Suppressor macrophage treated with lipopolysaccharide for 4 hours (primary cell): ENCODE measurements at regions not wholly inside any gene's neighbourhood (a gene's known extent, or its start where the extent isn't known, plus 50 kb on each side); places are given as distances from the start of the nearest gene placed in this dataset.

Experiments used
- DNase-seq: peaks from one replicate; pipeline ENCODE4 v3.0.0-alpha.2; 2020

- DNase-seq, result no peak
Observed at GRCh38 chr11:115047631-115048030, 369.3 kb downstream of the NXPE2 start.

GRCh38 chr11:115049796-115050195 lies 371.5 kb downstream of the NXPE2 start:
- DNase-seq, result no peak

- DNase-seq, result no peak
Observed at GRCh38 chr11:115050756-115051155, 372.4 kb downstream of the NXPE2 start.

GRCh38 chr11:115051938-115052590 lies 373.7 kb downstream of the NXPE2 start:
- DNase-seq, result no peak

- DNase-seq, result no peak
Observed at GRCh38 chr11:115052601-115053000, 374.3 kb downstream of the NXPE2 start.

- no peak for DNase-seq
Observed at GRCh38 chr11:115054570-115055538, 376.5 kb downstream of the NXPE2 start.

GRCh38 chr11:115056514-115056913 lies 378.2 kb downstream of the NXPE2 start:
- DNase-seq, result no peak

- no peak for DNase-seq
Observed at GRCh38 chr11:115060840-115061239, 382.5 kb downstream of the NXPE2 start.

- DNase-seq, result no peak
Observed at GRCh38 chr11:115065314-115065713, 387.0 kb downstream of the NXPE2 start.

- DNase-seq, result no peak
Observed at GRCh38 chr11:115065830-115066664, 387.7 kb downstream of the NXPE2 start.

- DNase-seq, result no peak
Observed at GRCh38 chr11:115067471-115067870, 389.1 kb downstream of the NXPE2 start.

GRCh38 chr11:115067900-115068530 lies 389.7 kb downstream of the NXPE2 start:
- DNase-seq, result no peak

- no peak for DNase-seq
Observed at GRCh38 chr11:115069599-115069998, 391.3 kb downstream of the NXPE2 start.

GRCh38 chr11:115075356-115075755 lies 397.0 kb downstream of the NXPE2 start:
- no peak for DNase-seq

- no peak for DNase-seq
Observed at GRCh38 chr11:115077740-115078139, 399.4 kb downstream of the NXPE2 start.

- DNase-seq, result no peak
Observed at GRCh38 chr11:115078461-115079438, 400.4 kb downstream of the NXPE2 start.

GRCh38 chr11:115080923-115081680 lies 402.8 kb downstream of the NXPE2 start:
- DNase-seq, result no peak

GRCh38 chr11:115081972-115082371 lies 403.6 kb downstream of the NXPE2 start:
- DNase-seq, result no peak

- no peak for DNase-seq
Observed at GRCh38 chr11:115083144-115083806, 404.9 kb downstream of the NXPE2 start.

- no peak for DNase-seq
Observed at GRCh38 chr11:115084231-115084630, 405.9 kb downstream of the NXPE2 start.
